ENCODE measurements at regions not wholly inside any gene's neighbourhood (a gene's known extent, or its start where the extent isn't known, plus 50 kb on each side); places are given as distances from the start of the nearest gene placed in this dataset.

DNA sequence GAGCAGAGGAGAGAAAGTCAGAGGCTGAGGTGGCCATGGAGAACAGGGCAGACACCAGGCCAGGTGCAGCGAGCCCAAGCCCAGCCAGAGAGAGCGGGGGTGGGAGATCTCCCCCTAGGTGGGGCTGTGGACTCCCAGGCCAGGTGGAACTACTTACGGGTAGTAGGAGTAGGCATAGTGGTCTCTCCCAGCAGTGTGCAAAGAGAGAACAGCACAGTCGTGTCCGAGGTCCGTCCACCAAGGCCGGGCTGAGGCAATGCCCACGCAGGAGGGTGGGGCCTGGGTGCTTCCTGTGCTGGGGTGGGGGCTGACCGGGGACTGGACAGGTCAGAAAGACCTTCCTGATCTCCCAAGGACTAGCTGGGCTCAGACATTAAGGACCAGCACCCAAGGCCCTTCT lies 263.7 kb downstream of the PTPRU start:
- peaks cover 0 to 8% (median 0%) of the 10 kb centered on the region in 3 donors for H3K9me3 ChIP-seq

DNA sequence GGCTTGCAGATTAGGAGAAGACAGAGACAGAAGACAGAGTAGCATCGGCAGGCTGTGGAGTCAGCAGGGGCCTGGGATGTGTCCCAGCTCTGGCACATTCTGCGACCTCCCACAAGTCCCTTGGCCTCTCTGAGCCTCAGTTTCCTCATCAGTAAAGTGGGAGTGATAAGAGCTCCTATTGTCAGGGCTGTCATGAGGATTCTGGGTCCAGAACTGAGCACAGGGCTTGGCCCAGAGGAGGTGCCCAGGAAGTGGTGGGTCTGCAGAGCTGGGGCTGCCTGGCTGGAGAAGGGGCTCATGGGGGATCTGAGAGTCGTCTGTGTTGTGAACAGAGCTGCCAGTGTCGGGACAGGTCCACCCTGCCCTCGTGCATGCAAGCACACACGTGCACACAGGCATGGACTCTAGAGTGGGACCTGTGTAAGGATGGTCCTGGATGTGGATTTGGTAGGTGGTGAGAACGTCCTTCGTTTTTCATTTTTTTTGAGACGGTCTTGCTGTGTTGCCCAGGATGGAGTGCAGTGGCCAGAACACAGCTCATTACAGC lies 262.9 kb downstream of the PTPRU start:
- TF ChIP-seq POLR2A (IDR thresholded peaks at IDR 0.05): no peak
- no peak for DNase-seq
- intact Hi-C loops (cut with DNase I; ENCODE audit: low total_unique reads): no loop called here
- no peaks in the 10 kb centered on the region for H3K4me1 ChIP-seq
- H3K9me3 ChIP-seq: peaks cover 0 to 8% (median 0%) of the 10 kb centered on the region in 3 donors
- ATAC-seq: no peak
- in situ Hi-C loops (cut with MboI; ENCODE audit: low sequenced_read_pairs in 4 of 4): no loop called here
- H3K36me3 ChIP-seq: no peaks in the 10 kb centered on the region
- H3K4me3 ChIP-seq: no peak overlapping the region
- H3K27me3 ChIP-seq: no peaks in the 10 kb centered on the region
- no peak overlapping the region for H3K27ac ChIP-seq

More for the DNA sequence above, 263.7 kb downstream of the PTPRU start:
- H3K4me3 ChIP-seq: no peak overlapping the region
- ATAC-seq (no peak), DNase-seq (no peak)
- H3K4me1 ChIP-seq: no peaks in the 10 kb centered on the region
- no peak overlapping the region for H3K27ac ChIP-seq
- H3K36me3 ChIP-seq: no peaks in the 10 kb centered on the region
- intact Hi-C loops (cut with DNase I; ENCODE audit: low total_unique reads): no loop called here
- in situ Hi-C loops (cut with MboI; ENCODE audit: low sequenced_read_pairs in 4 of 4): no loop called here
- no peaks in the 10 kb centered on the region for H3K27me3 ChIP-seq
- TF ChIP-seq, protein P1, sequence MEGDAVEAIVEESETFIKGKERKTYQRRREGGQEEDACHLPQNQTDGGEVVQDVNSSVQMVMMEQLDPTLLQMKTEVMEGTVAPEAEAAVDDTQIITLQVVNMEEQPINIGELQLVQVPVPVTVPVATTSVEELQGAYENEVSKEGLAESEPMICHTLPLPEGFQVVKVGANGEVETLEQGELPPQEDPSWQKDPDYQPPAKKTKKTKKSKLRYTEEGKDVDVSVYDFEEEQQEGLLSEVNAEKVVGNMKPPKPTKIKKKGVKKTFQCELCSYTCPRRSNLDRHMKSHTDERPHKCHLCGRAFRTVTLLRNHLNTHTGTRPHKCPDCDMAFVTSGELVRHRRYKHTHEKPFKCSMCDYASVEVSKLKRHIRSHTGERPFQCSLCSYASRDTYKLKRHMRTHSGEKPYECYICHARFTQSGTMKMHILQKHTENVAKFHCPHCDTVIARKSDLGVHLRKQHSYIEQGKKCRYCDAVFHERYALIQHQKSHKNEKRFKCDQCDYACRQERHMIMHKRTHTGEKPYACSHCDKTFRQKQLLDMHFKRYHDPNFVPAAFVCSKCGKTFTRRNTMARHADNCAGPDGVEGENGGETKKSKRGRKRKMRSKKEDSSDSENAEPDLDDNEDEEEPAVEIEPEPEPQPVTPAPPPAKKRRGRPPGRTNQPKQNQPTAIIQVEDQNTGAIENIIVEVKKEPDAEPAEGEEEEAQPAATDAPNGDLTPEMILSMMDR (IDR thresholded peaks at IDR 0.05 in 4 of 5, conservative IDR thresholded peaks at IDR 0.05 in 1 of 5): no peak
- TF ChIP-seq POLR2A (IDR thresholded peaks at IDR 0.05): no peak

DNA sequence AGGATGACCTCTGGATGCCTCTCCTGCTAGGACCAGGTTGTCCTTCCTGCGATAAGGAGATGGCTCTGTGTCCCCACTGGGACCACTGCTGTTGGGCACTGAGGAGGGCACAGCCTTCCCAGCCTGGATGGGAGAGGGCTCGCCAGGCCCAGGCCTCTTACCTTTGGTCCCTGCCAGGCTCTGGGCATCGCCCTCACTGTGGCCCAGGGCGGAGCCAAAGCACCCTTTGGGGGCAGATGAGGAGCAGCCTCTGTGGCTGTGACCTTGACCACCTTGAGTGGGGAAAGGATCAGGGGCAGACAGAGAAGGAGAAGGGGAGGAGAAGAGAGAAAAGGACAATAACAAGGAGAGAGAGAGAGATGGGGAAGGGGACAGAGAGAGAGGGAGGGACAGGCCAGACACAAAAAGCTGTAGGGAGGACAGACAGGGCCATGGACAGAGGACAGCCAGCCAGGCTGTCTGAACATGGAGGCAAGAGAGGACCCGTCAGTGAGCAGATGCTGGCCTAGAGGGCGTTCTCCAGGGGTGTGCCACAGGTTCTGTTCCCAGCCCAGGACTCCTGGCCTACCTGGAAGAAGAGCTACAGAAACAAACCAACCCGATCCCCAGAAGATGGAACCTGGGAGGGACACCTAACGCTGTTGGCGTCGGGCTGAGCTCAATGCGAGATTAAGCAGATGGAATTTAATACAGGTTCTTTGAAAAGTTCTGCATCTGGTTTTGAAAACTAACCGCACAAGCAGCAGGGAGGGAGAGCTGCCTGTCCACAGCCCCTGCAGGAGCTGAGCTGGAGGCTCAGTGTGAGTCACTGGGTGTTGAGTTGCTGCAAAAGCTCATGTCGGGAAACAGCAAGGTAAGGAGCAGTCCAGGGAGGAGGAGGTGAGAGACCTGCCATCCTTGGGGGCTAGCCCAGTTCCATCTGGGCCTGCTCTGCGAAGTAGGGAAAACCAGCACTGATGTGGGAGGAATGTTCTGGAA lies 262.1 kb downstream of the PTPRU start:
- H3K27me3 ChIP-seq: no peaks in the 10 kb centered on the region
- H3K9me3 ChIP-seq: peaks cover 0 to 8% (median 0%) of the 10 kb centered on the region in 3 donors
- in situ Hi-C loops (cut with MboI; ENCODE audit: low sequenced_read_pairs in 4 of 4) (no loop called here), intact Hi-C loops (cut with DNase I; ENCODE audit: low total_unique reads) (no loop called here)
- H3K4me3 ChIP-seq: no peak overlapping the region
- ATAC-seq (no peak), DNase-seq (no peak)
- no peak overlapping the region for H3K27ac ChIP-seq
- no peaks in the 10 kb centered on the region for H3K4me1 ChIP-seq
- H3K36me3 ChIP-seq: no peaks in the 10 kb centered on the region
- TF ChIP-seq POLR2A (IDR thresholded peaks at IDR 0.05): no peak
- TF ChIP-seq, protein P1 (IDR thresholded peaks at IDR 0.05 in 4 of 5, conservative IDR thresholded peaks at IDR 0.05 in 1 of 5): no peak

DNA sequence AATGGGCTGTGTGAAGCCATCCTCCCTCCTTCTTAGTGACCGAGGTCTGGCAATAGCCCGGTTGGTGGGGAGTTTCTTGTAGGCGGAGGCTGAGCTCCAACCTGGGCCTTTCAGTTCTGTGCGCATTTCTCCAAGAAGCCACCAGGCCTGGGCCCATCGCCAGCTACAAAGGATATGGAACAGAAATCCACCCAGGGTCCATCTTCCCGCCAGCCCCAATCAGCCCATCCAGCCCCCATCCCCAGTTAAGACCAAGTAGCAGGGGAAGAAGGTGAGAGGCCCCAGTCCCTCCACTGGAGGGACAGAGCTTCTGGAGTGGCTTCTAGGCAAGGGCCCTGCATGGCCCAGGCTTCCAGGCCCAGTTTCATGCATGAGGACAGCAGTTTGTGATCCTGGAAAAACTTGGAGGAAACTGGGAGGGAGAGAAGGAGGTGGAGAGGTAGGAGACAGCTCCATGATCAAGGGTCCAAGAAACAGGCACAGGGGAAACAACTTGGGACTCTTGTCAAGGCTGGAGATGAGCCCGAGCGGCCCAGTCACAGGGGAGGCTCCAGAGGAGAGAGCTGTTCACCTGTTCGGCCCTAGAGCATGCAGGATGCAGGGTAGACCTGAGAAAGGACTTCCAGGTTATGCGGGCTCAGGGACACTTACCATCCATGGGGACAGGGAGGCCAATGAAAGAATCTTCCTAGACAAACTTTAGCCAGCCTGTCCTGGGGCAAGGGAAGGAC lies 261.2 kb downstream of the PTPRU start:
- no peak for TF ChIP-seq POLR2A (IDR thresholded peaks at IDR 0.05)
- TF ChIP-seq, protein P1 (IDR thresholded peaks at IDR 0.05 in 4 of 5, conservative IDR thresholded peaks at IDR 0.05 in 1 of 5): no peak
- intact Hi-C loops (cut with DNase I; ENCODE audit: low total_unique reads) (no loop called here), in situ Hi-C loops (cut with MboI; ENCODE audit: low sequenced_read_pairs in 4 of 4) (no loop called here)
- Histone ChIP-seq H3K4me1 (no peaks in the 10 kb centered on the region), H3K9me3 (peaks cover 0 to 8% (median 0%) of the 10 kb centered on the region in 3 donors), H3K36me3 (no peaks in the 10 kb centered on the region), H3K27ac (no peak overlapping the region), H3K4me3 (no peak overlapping the region), H3K27me3 (no peaks in the 10 kb centered on the region)
- ATAC-seq (no peak), DNase-seq (no peak)

DNA sequence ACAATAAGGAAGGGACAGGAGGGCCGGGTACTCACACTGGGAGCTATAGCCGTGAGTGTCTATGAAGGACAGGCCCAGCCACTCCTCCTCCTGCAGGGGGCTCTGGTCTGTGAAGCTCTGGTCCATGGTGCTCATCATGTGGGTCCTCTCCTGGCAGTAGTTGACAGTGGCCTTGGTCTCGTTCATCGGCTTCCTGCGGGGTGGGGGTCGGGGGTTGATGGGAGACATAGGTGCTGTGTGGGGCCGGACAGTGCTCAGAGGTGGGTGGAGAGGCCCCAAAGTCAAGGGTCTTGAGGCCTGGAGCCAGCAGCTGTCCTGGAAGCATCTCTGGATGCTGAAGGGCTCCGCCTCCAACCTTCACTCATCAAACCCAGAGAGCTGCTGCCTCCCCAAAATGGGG lies 260.4 kb downstream of the PTPRU start:
- no peaks in the 10 kb centered on the region for H3K36me3 ChIP-seq
- no peak overlapping the region for H3K27ac ChIP-seq
- intact Hi-C loops (cut with DNase I; ENCODE audit: low total_unique reads): no loop called here
- TF ChIP-seq, protein P1 (IDR thresholded peaks at IDR 0.05 in 4 of 5, conservative IDR thresholded peaks at IDR 0.05 in 1 of 5): no peak
- no peak for TF ChIP-seq POLR2A (IDR thresholded peaks at IDR 0.05)
- no peaks in the 10 kb centered on the region for H3K27me3 ChIP-seq
- H3K4me3 ChIP-seq: no peak overlapping the region
- ATAC-seq: no peak
- peaks cover 0 to 8% (median 0%) of the 10 kb centered on the region in 3 donors for H3K9me3 ChIP-seq
- H3K4me1 ChIP-seq: no peaks in the 10 kb centered on the region
- DNase-seq: no peak
- in situ Hi-C loops (cut with MboI; ENCODE audit: low sequenced_read_pairs in 4 of 4): no loop called here

All from gastrocnemius medialis (tissue), 4 donors.